ENCODE measurements at regions not wholly inside any gene's neighbourhood (a gene's known extent, or its start where the extent isn't known, plus 50 kb on each side); places are given as distances from the start of the nearest gene placed in this dataset.

DNA sequence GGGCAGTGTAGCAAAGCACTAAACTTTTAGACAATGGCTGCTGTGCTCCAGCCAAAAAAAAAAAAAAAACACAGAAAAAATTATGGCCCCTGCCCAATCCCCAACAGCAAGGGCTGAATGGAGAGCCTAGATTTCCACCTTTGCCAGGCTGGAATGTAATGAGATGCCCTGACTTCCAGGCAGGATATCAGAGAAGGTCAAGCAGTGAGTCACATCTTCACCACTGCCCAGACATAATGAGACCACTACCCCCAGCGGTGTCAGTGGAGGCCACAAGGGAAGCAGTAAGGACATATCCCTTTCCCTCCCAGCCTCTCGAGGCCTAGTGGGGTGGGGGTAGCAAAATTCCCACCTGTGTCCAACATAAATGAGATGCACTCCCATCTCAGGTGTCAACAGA is 216.3 kb upstream of the LEF1 start (continued):
- TF ChIP-seq, protein P1, sequence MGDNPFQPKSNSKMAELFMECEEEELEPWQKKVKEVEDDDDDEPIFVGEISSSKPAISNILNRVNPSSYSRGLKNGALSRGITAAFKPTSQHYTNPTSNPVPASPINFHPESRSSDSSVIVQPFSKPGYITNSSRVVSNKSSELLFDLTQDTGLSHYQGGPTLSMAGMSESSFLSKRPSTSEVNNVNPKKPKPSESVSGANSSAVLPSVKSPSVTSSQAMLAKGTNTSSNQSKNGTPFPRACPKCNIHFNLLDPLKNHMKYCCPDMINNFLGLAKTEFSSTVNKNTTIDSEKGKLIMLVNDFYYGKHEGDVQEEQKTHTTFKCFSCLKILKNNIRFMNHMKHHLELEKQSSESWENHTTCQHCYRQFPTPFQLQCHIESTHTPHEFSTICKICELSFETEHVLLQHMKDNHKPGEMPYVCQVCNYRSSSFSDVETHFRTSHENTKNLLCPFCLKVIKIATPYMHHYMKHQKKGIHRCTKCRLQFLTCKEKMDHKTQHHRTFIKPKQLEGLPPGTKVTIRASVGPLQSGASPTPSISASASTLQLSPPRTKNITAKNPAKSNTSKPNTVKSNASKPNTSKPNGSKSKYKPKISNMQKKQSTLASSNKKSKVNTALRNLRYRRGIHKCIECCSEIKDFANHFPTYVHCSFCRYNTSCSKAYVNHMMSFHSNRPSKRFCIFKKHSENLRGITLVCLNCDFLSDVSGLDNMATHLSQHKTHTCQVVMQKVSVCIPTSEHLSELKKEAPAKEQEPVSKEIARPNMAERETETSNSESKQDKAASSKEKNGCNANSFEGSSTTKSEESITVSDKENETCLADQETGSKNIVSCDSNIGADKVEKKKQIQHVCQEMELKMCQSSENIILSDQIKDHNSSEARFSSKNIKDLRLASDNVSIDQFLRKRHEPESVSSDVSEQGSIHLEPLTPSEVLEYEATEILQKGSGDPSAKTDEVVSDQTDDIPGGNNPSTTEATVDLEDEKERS (tag by site-specific recombination; IDR thresholded peaks at IDR 0.05) = no peak
- TF ChIP-seq REPIN1 (tag by site-specific recombination; IDR thresholded peaks at IDR 0.05; ENCODE audit: low read depth) (no peak), ZBTB17 (tag by site-specific recombination; IDR thresholded peaks at IDR 0.05) (no peak), ZNF341 (tag by site-specific recombination; IDR thresholded peaks at IDR 0.05; ENCODE audit: low read depth) (no peak), KLF7 (tag by site-specific recombination; IDR thresholded peaks at IDR 0.05; ENCODE audit: borderline replicate concordance) (no peak)

DNA sequence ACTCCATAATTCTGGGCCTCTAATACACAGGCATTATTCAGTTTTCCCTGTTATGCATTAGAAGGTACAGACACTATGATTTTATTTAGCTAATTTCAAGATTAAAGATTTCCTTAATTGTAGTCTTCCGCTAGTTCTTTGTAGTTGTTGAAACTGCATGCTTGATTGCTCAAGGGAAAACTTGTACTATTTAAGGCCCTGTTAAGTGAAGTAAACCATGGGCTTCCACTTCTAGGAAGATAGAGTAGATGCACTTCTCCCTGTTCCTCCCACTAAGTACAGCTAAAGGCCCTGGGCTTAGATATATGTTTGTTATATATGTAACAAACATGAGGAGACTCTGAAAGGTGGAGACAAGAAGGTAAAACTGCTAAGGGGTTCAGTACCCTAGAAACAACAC is 215.8 kb upstream of the LEF1 start:
- no peak overlapping the region for H3K27ac ChIP-seq (ENCODE audit: extremely low read depth, low read depth, low read length)
- H3K36me3 ChIP-seq (ENCODE audit: control insufficient read depth in 2 of 2, insufficient read depth in 1 of 2, low read length in 2 of 2) = no peaks in the 10 kb centered on the region
- CTCF ChIA-PET = interaction anchor here (0.6 to 0.7 kb wide), 2 partner anchors 29 to 81 kb away, joined by 3 read pairs; no protein-coding TSS in a partner anchor
- H3K4me1 ChIP-seq (ENCODE audit: control insufficient read depth, insufficient read depth, low read length) = no peaks in the 10 kb centered on the region
- no peaks in the 10 kb centered on the region for H3K9me3 ChIP-seq (ENCODE audit: control insufficient read depth, insufficient read depth, low read depth, low read length)
- no peak overlapping the region for H3K4me3 ChIP-seq (ENCODE audit: low read depth, low read length)
- TF ChIP-seq RBAK (tag by site-specific recombination; IDR thresholded peaks at IDR 0.05) (no peak), ZNF558 (tag by site-specific recombination; IDR thresholded peaks at IDR 0.05) (no peak), SALL2 (tag by site-specific recombination; IDR thresholded peaks at IDR 0.05; ENCODE audit: borderline replicate concordance) (no peak), ZNF302 (tag by site-specific recombination; IDR thresholded peaks at IDR 0.05; ENCODE audit: low read depth) (no peak), ZNF274 (IDR thresholded peaks at IDR 0.05; ENCODE audit: low read length) (no peak), ZNF274 (tag by site-specific recombination; IDR thresholded peaks at IDR 0.05; ENCODE audit: borderline replicate concordance) (no peak)
- TF ChIP-seq, protein P2, sequence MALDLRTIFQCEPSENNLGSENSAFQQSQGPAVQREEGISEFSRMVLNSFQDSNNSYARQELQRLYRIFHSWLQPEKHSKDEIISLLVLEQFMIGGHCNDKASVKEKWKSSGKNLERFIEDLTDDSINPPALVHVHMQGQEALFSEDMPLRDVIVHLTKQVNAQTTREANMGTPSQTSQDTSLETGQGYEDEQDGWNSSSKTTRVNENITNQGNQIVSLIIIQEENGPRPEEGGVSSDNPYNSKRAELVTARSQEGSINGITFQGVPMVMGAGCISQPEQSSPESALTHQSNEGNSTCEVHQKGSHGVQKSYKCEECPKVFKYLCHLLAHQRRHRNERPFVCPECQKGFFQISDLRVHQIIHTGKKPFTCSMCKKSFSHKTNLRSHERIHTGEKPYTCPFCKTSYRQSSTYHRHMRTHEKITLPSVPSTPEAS (tag by site-specific recombination; IDR thresholded peaks at IDR 0.05) = no peak
- TF ChIP-seq, protein P3, sequence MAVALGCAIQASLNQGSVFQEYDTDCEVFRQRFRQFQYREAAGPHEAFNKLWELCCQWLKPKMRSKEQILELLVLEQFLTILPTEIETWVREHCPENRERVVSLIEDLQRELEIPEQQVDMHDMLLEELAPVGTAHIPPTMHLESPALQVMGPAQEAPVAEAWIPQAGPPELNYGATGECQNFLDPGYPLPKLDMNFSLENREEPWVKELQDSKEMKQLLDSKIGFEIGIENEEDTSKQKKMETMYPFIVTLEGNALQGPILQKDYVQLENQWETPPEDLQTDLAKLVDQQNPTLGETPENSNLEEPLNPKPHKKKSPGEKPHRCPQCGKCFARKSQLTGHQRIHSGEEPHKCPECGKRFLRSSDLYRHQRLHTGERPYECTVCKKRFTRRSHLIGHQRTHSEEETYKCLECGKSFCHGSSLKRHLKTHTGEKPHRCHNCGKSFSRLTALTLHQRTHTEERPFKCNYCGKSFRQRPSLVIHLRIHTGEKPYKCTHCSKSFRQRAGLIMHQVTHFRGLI (tag by site-specific recombination; IDR thresholded peaks at IDR 0.05) = no peak
- TF ChIP-seq, protein P4, sequence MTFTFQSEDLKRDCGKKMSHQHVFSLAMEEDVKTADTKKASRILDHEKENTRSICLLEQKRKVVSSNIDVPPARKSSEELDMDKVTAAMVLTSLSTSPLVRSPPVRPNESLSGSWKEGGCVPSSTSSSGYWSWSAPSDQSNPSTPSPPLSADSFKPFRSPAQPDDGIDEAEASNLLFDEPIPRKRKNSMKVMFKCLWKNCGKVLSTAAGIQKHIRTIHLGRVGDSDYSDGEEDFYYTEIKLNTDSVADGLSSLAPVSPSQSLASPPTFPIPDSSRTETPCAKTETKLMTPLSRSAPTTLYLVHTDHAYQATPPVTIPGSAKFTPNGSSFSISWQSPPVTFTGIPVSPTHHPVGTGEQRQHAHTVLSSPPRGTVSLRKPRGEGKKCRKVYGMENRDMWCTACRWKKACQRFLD (tag by site-specific recombination; IDR thresholded peaks at IDR 0.05) = no peak
- POLR2A ChIA-PET = no interaction called here

DNA sequence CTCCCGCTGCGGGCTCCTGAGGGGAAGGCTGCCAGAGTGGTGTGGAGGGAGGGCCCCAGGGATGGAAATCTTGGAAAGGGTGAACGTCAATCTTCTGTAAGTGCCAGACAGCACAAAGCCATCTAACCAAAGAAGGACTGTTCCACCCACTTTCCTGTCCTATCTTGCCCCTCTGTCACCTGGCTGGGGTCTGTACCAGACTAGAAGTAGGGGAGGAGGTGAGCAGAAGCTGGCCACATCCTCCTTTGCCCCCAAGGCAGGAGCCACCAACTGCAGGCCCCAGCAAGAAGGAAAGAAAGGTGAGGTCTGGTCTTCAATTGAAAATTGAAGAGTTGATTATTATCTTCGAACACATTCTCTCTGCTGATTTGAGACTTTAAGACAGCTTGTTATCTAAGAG is 214.4 kb upstream of the LEF1 start:
- no peak overlapping the region for H3K27ac ChIP-seq (ENCODE audit: extremely low read depth, low read depth, low read length)
- ChIA-PET POLR2A (no interaction called here), CTCF (interaction anchor here (0.6 to 0.7 kb wide), 2 partner anchors 132 to 228 kb away, joined by 3 read pairs; no protein-coding TSS in a partner anchor)
- no peaks in the 10 kb centered on the region for H3K9me3 ChIP-seq (ENCODE audit: control insufficient read depth, insufficient read depth, low read depth, low read length)
- H3K36me3 ChIP-seq (ENCODE audit: control insufficient read depth in 2 of 2, insufficient read depth in 1 of 2, low read length in 2 of 2) = no peaks in the 10 kb centered on the region
- no peaks in the 10 kb centered on the region for H3K4me1 ChIP-seq (ENCODE audit: control insufficient read depth, insufficient read depth, low read length)
- H3K4me3 ChIP-seq (ENCODE audit: low read depth, low read length) = no peak overlapping the region
- TF ChIP-seq, protein P2 (tag by site-specific recombination; IDR thresholded peaks at IDR 0.05) = no peak
- no peak for TF ChIP-seq SP3 (tag by site-specific recombination; IDR thresholded peaks at IDR 0.05)
- TF ChIP-seq, protein P5, sequence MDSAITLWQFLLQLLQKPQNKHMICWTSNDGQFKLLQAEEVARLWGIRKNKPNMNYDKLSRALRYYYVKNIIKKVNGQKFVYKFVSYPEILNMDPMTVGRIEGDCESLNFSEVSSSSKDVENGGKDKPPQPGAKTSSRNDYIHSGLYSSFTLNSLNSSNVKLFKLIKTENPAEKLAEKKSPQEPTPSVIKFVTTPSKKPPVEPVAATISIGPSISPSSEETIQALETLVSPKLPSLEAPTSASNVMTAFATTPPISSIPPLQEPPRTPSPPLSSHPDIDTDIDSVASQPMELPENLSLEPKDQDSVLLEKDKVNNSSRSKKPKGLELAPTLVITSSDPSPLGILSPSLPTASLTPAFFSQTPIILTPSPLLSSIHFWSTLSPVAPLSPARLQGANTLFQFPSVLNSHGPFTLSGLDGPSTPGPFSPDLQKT (IDR thresholded peaks at IDR 0.05; ENCODE audit: borderline replicate concordance, low read depth, low read length) = no peak
- TF ChIP-seq ZSCAN16 (tag by site-specific recombination; IDR thresholded peaks at IDR 0.05) = no peak
- no peak for TF ChIP-seq HOXA7 (CRISPR knock-in tag; IDR thresholded peaks at IDR 0.05; ENCODE audit: borderline replicate concordance)
- TF ChIP-seq, protein P6, sequence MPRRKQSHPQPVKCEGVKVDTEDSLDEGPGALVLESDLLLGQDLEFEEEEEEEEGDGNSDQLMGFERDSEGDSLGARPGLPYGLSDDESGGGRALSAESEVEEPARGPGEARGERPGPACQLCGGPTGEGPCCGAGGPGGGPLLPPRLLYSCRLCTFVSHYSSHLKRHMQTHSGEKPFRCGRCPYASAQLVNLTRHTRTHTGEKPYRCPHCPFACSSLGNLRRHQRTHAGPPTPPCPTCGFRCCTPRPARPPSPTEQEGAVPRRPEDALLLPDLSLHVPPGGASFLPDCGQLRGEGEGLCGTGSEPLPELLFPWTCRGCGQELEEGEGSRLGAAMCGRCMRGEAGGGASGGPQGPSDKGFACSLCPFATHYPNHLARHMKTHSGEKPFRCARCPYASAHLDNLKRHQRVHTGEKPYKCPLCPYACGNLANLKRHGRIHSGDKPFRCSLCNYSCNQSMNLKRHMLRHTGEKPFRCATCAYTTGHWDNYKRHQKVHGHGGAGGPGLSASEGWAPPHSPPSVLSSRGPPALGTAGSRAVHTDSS (tag by site-specific recombination; IDR thresholded peaks at IDR 0.05) = no peak
- TF ChIP-seq KLF7 (tag by site-specific recombination; IDR thresholded peaks at IDR 0.05; ENCODE audit: borderline replicate concordance) = no peak
- TF ChIP-seq ZNF121 (tag by site-specific recombination; IDR thresholded peaks at IDR 0.05) = no peak
- TF ChIP-seq ZNF292 (tag by site-specific recombination; IDR thresholded peaks at IDR 0.05; ENCODE audit: borderline replicate concordance, low read depth) = no peak
- TF ChIP-seq ZEB2 (tag by site-specific recombination; IDR thresholded peaks at IDR 0.05) = no peak
- TF ChIP-seq HOXC10 (CRISPR knock-in tag; IDR thresholded peaks at IDR 0.05) = no peak
